ENCODE measurements at regions not wholly inside any gene's neighbourhood (a gene's known extent, or its start where the extent isn't known, plus 50 kb on each side); places are given as distances from the start of the nearest gene placed in this dataset.

- no peaks in the 10 kb centered on the region for H3K9me3 Mint-ChIP-seq
- H3K27ac Mint-ChIP-seq, result no peak overlapping the region
- no peaks in the 10 kb centered on the region for H3K36me3 Mint-ChIP-seq
- ChIA-PET CTCF (no interaction called here), POLR2A (no interaction called here)
- no peak for TF ChIP-seq ZNF532 (CRISPR knock-in tag; IDR thresholded peaks at IDR 0.05; ENCODE audit: borderline replicate concordance)
- no peak for TF ChIP-seq TEAD1 (CRISPR knock-in tag; IDR thresholded peaks at IDR 0.05)
- no peak for TF ChIP-seq USF2 (CRISPR knock-in tag; IDR thresholded peaks at IDR 0.05)
- no peak for TF ChIP-seq ZNF121 (CRISPR knock-in tag; IDR thresholded peaks at IDR 0.05)
- no peak for TF ChIP-seq NR1H2 (CRISPR knock-in tag; IDR thresholded peaks at IDR 0.05)
- no peak for TF ChIP-seq STAT6 (CRISPR knock-in tag; conservative IDR thresholded peaks at IDR 0.05; ENCODE audit: low read depth)
- no peak for TF ChIP-seq NFE2L1 (CRISPR knock-in tag; IDR thresholded peaks at IDR 0.05)
- TF ChIP-seq E2F5 (CRISPR knock-in tag; IDR thresholded peaks at IDR 0.05), result no peak
- no peak for TF ChIP-seq EMX1 (CRISPR knock-in tag; IDR thresholded peaks at IDR 0.05)
- TF ChIP-seq ATF1 (CRISPR knock-in tag; IDR thresholded peaks at IDR 0.05), result no peak
- TF ChIP-seq KAT7 (CRISPR knock-in tag; IDR thresholded peaks at IDR 0.05; ENCODE audit: borderline replicate concordance), result no peak
- no peak for TF ChIP-seq MYBL2 (CRISPR knock-in tag; IDR thresholded peaks at IDR 0.05)
- TF ChIP-seq ZNF416 (CRISPR knock-in tag; IDR thresholded peaks at IDR 0.05), result no peak
- TF ChIP-seq AFF4 (CRISPR knock-in tag; IDR thresholded peaks at IDR 0.05; ENCODE audit: borderline replicate concordance), result no peak
- no peak for TF ChIP-seq PRDM15 (CRISPR knock-in tag; IDR thresholded peaks at IDR 0.05)
- peaks cover 19% of the 10 kb centered on the region for H3K4me1 Mint-ChIP-seq
- ATAC-seq, result no peak
- no peaks in the 10 kb centered on the region for H3K27me3 Mint-ChIP-seq (ENCODE audit: low read depth)
- DNase-seq (ENCODE audit: low spot score), result no peak
- H3K4me3 Mint-ChIP-seq, result no peak overlapping the region
Measured at GRCh38 chr11:47918370-47918690, 62.0 kb upstream of the PTPRJ start.
